ENCODE measurements at regions not wholly inside any gene's neighbourhood (a gene's known extent, or its start where the extent isn't known, plus 50 kb on each side); places are given as distances from the start of the nearest gene placed in this dataset.
A peak's percentile ranks its signal among the peaks of the same experiment; 100 is the strongest.

GRCh38 chr1:80633947-80634706 lies 1166.6 kb upstream of the ADGRL2 start:
- no peak overlapping the region for H2BK12ac ChIP-seq (ENCODE audit: low read depth, low read length)
- no peaks in the 10 kb centered on the region for H3K27me3 ChIP-seq (replicated peaks in 1 of 4; ENCODE audit: control insufficient read depth in 3 of 4, extremely low read depth in 1 of 4, insufficient read depth in 3 of 4, low read length in 3 of 4)
- H3K23me2 ChIP-seq (ENCODE audit: low read depth, low read length): no peaks in the 10 kb centered on the region
- H3K23ac ChIP-seq (ENCODE audit: insufficient read length): no peak overlapping the region
- no peak overlapping the region for H3K4me2 ChIP-seq (ENCODE audit: insufficient read depth in 1 of 2, low read depth in 2 of 2, low read length in 2 of 2)
- no peaks in the 10 kb centered on the region for H4K20me1 ChIP-seq (replicated peaks in 1 of 2; ENCODE audit: control insufficient read depth in 1 of 2, insufficient read depth in 2 of 2, low read length in 2 of 2)
- ChIA-PET CTCF (ENCODE audit: partially characterized antibody) (interaction anchor here (0.9 to 1.0 kb wide), 3 partner anchors 20 to 25 kb away, joined by 3 read pairs; no protein-coding TSS in a partner anchor), POLR2A (ENCODE audit: partially characterized antibody) (no interaction called here)
- TF ChIP-seq POLR2AphosphoS5 (IDR thresholded peaks at IDR 0.05; ENCODE audit: low read depth, low read length) (no peak), USF2 (IDR thresholded peaks at IDR 0.05; ENCODE audit: low read length) (no peak), SIN3A (conservative IDR thresholded peaks at IDR 0.05 in 1 of 2, IDR thresholded peaks at IDR 0.05 in 1 of 2; ENCODE audit: low read depth in 1 of 2, low read length in 2 of 2) (no peak)
- H4K5ac ChIP-seq (ENCODE audit: insufficient read length, low read depth, low read length): no peak overlapping the region
- H2BK5ac ChIP-seq (ENCODE audit: low read depth, low read length): no peak overlapping the region
- H3K4ac ChIP-seq (replicated peaks; ENCODE audit: insufficient read length, low read depth, low read length): no peak overlapping the region
- no peak overlapping the region for H2BK20ac ChIP-seq (ENCODE audit: low read length)
- no peak overlapping the region for H4K91ac ChIP-seq (replicated peaks; ENCODE audit: insufficient read length, low read length)
- DNase-seq (ENCODE audit: low read depth in 1 of 2, low spot score in 2 of 2): no peak
- no peak overlapping the region for H3K56ac ChIP-seq (replicated peaks; ENCODE audit: insufficient read length, low read depth, low read length)
- no peaks in the 10 kb centered on the region for H3K79me1 ChIP-seq (ENCODE audit: low read depth, low read length)
- H2BK15ac ChIP-seq (ENCODE audit: low read length): no peak overlapping the region
- H3K18ac ChIP-seq (ENCODE audit: extremely low read depth, low read length): no peak overlapping the region; the same call in 1 of the 2 replicates
- WGBS, 2 experiments (ENCODE audit: extremely low coverage in 1 of 2, insufficient coverage in 1 of 2, insufficient read length in 1 of 2, insufficient replicate concordance in 2 of 2, low coverage in 1 of 2, low lambda C conversion rate in 2 of 2, missing lambda C conversion rate in 1 of 2): 87% methylated on average over 10 of the region's 10 CpGs; no CpG with 5 or more reads in 1 of the 2 experiments
- no peak overlapping the region for H3K9ac ChIP-seq (replicated peaks in 1 of 4; ENCODE audit: extremely low read depth in 1 of 4, low read depth in 3 of 4, low read length in 3 of 4)
- no peaks in the 10 kb centered on the region for H3K79me2 ChIP-seq (ENCODE audit: control insufficient read depth in 1 of 2, insufficient read depth in 2 of 2, low read length in 2 of 2)
- no peak overlapping the region for H2AK5ac ChIP-seq (ENCODE audit: low read depth, low read length)
- no peak overlapping the region for H2BK120ac ChIP-seq (replicated peaks; ENCODE audit: low read depth, low read length)
- H4K8ac ChIP-seq (ENCODE audit: extremely low read depth, insufficient read depth, low read length): no peak overlapping the region
- no peak overlapping the region for H3K4me3 ChIP-seq (ENCODE audit: extremely low read depth in 1 of 4, insufficient read depth in 2 of 4, low read depth in 3 of 4, low read length in 4 of 4)
- FAIRE-seq: no peak
- peak overlapping the region; percentile 62; the same call in 1 of the 2 replicates for H2AFZ ChIP-seq (ENCODE audit: low read length)
- no peaks in the 10 kb centered on the region for H3K9me3 ChIP-seq (ENCODE audit: insufficient read depth in 2 of 2, low read depth in 1 of 2, low read length in 1 of 2)
- H3K36me3 ChIP-seq (ENCODE audit: control insufficient read depth in 2 of 4, insufficient read depth in 4 of 4, low read length in 3 of 4): no peaks in the 10 kb centered on the region
- no peak overlapping the region for H3K27ac ChIP-seq (ENCODE audit: low read depth, low read length)
- H3K14ac ChIP-seq (ENCODE audit: insufficient read length): no peak overlapping the region
- no peaks in the 10 kb centered on the region for H3K4me1 ChIP-seq (replicated peaks in 1 of 4; ENCODE audit: control insufficient read depth in 3 of 4, insufficient read depth in 4 of 4, low read length in 3 of 4)

Data from H1 (cell line).